ENCODE measurements at regions not wholly inside any gene's neighbourhood (a gene's known extent, or its start where the extent isn't known, plus 50 kb on each side); places are given as distances from the start of the nearest gene placed in this dataset.

- FAIRE-seq: no peak
- no peak for TF ChIP-seq CTCF (IDR thresholded peaks at IDR 0.05; ENCODE audit: insufficient read depth, missing control alignments)
- DNase-seq (ENCODE audit: insufficient read length, low spot score): no peak
Measured at GRCh38 chr16:27728691-27729090, 178.7 kb downstream of the KATNIP start.

- no peak for TF ChIP-seq CTCF (IDR thresholded peaks at IDR 0.05; ENCODE audit: insufficient read depth, missing control alignments)
- no peak for FAIRE-seq
- no peak for DNase-seq (ENCODE audit: insufficient read length, low spot score)
Measured at GRCh38 chr16:27729516-27730304, 179.8 kb downstream of the KATNIP start.

- FAIRE-seq (no peak), DNase-seq (ENCODE audit: insufficient read length, low spot score) (no peak)
- no peak for TF ChIP-seq CTCF (IDR thresholded peaks at IDR 0.05; ENCODE audit: insufficient read depth, missing control alignments)
Measured at GRCh38 chr16:27730661-27731210, 180.8 kb downstream of the KATNIP start.

GRCh38 chr16:27735031-27735430, 185.1 kb downstream of the KATNIP start:
- DNase-seq (ENCODE audit: insufficient read length, low spot score) (no peak), FAIRE-seq (no peak)
- TF ChIP-seq CTCF (IDR thresholded peaks at IDR 0.05; ENCODE audit: insufficient read depth, missing control alignments): no peak

- no peak for DNase-seq (ENCODE audit: insufficient read length, low spot score)
- no peak for FAIRE-seq
- no peak for TF ChIP-seq CTCF (IDR thresholded peaks at IDR 0.05; ENCODE audit: insufficient read depth, missing control alignments)
Measured at GRCh38 chr16:27736431-27736830, 186.5 kb downstream of the KATNIP start.

- TF ChIP-seq CTCF (IDR thresholded peaks at IDR 0.05; ENCODE audit: insufficient read depth, missing control alignments): no peak
- no peak for FAIRE-seq
- DNase-seq (ENCODE audit: insufficient read length, low spot score): no peak
Measured at GRCh38 chr16:27737513-27737912, 187.6 kb downstream of the KATNIP start.

All from D721Med (cell line).